Neural cell (in vitro differentiated cells): ENCODE measurements at regions not wholly inside any gene's neighbourhood (a gene's known extent, or its start where the extent isn't known, plus 50 kb on each side); places are given as distances from the start of the nearest gene placed in this dataset.

Experiments used
- H2AFZ ChIP-seq: fragments of 200-600, 300-800 bp; sonication (generic), shearing (Covaris generic); 2 replicates; pipeline ENCODE4 v1.6.0; 2014; ENCODE audit warnings: low read depth, mild to moderate bottlenecking, antibody characterized with exemption, low read length, moderate library complexity
- H3F3A ChIP-seq: fragments of 200-600 bp; shearing (Covaris generic); 2 replicates; pipeline ENCODE4 v1.6.1; 2016; ENCODE audit warnings: mild to moderate bottlenecking, moderate library complexity, mixed read lengths, antibody characterized with exemption, low read length; ENCODE audit not compliant: insufficient read depth, poor library complexity, severe bottlenecking
- H3K27ac ChIP-seq: fragments of 200-600, 300-800 bp; sonication (generic), shearing (Covaris generic); 2 replicates; pipeline ENCODE4 v1.5.1; 2014; ENCODE audit warnings: mild to moderate bottlenecking, low read length, moderate library complexity
- H3K27me3 ChIP-seq: fragments of 300-800, 200-600 bp; sonication (generic), shearing (Covaris generic); 2 replicates; pipeline ENCODE4 v1.6.0; 2014; ENCODE audit warnings: mild to moderate bottlenecking, low read depth, low read length, moderate library complexity; ENCODE audit not compliant: insufficient read depth
- H3K36me3 ChIP-seq: fragments of 300-800, 200-600 bp; sonication (generic), shearing (Covaris generic); 2 replicates; pipeline ENCODE4 v1.5.1; 2014; ENCODE audit warnings: mild to moderate bottlenecking, antibody characterized with exemption, low read length, moderate library complexity; ENCODE audit not compliant: insufficient read depth
- H3K4me2 ChIP-seq: fragments of 300-800, 200-600 bp; sonication (generic), shearing (Covaris generic); 2 replicates; pipeline ENCODE4 v1.6.0; 2014; ENCODE audit warnings: mild to moderate bottlenecking, low read length
- H3K4me3 ChIP-seq: fragments of 300-800, 200-600 bp; sonication (generic), shearing (Covaris generic); 2 replicates; pipeline ENCODE4 v1.5.1; 2014; ENCODE audit warnings: mild to moderate bottlenecking, low read length, moderate library complexity
- H3K79me2 ChIP-seq: fragments of 200-600 bp; shearing (Covaris generic); replicated peaks from 2 replicates; pipeline ENCODE4 v1.6.0; 2014; ENCODE audit warnings: mild to moderate bottlenecking, low read length, moderate library complexity; ENCODE audit not compliant: insufficient read depth
- H3K9ac ChIP-seq: fragments of 300-800, 200-600 bp; sonication (generic), shearing (Covaris generic); 2 replicates; pipeline ENCODE4 v1.6.1; 2016; ENCODE audit warnings: mild to moderate bottlenecking, low read length, mixed read lengths
- H3K9me2 ChIP-seq: fragments of 200-600 bp; shearing (Covaris generic); 2 replicates; pipeline ENCODE4 v1.6.1; 2016; ENCODE audit warnings: mild to moderate bottlenecking, low read length, mixed read lengths; ENCODE audit not compliant: insufficient read depth
- H3K9me3 ChIP-seq: fragments of 200-600, 300-800 bp; sonication (generic), shearing (Covaris generic); 2 replicates; pipeline ENCODE4 v1.6.1; 2016; ENCODE audit warnings: mild to moderate bottlenecking, mixed run types, low read length, moderate library complexity, mixed read lengths
- H4K20me1 ChIP-seq: fragments of 200-600 bp; shearing (Covaris generic); 2 replicates; pipeline ENCODE4 v1.6.1; 2016; ENCODE audit warnings: mild to moderate bottlenecking, mixed run types; ENCODE audit not compliant: insufficient read depth
- CTCF ChIP-seq: fragments of 450-650 bp; IDR thresholded peaks from 2 replicates; pipeline ENCODE4 v1.5.1; 2014; ENCODE audit warnings: antibody characterized with exemption, mild to moderate bottlenecking, moderate library complexity; ENCODE audit not compliant: poor library complexity, severe bottlenecking
- EP300 ChIP-seq: fragments of 450-650 bp; conservative IDR thresholded peaks from 2 replicates; pipeline ENCODE4 v1.6.1; 2014; ENCODE audit warnings: antibody characterized with exemption, mild to moderate bottlenecking, moderate library complexity; ENCODE audit not compliant: poor library complexity, severe bottlenecking
- MXI1 ChIP-seq: fragments of 450-650 bp; conservative IDR thresholded peaks from 2 replicates; pipeline ENCODE4 v1.6.1; 2014; ENCODE audit warnings: antibody characterized with exemption, mild to moderate bottlenecking; ENCODE audit not compliant: poor library complexity, severe bottlenecking
- RAD21 ChIP-seq: fragments of 450-650 bp; conservative IDR thresholded peaks from 2 replicates; pipeline ENCODE4 v1.6.1; 2014; ENCODE audit warnings: antibody characterized with exemption, mild to moderate bottlenecking, moderate library complexity
- REST ChIP-seq: IDR thresholded peaks from 2 replicates; pipeline ENCODE4 v1.6.1; 2012; ENCODE audit warnings: borderline replicate concordance
- SMC3 ChIP-seq: fragments of 450-650 bp; conservative IDR thresholded peaks from 2 replicates; pipeline ENCODE4 v1.6.1; 2014; ENCODE audit warnings: antibody characterized with exemption, mild to moderate bottlenecking, moderate library complexity; ENCODE audit not compliant: poor library complexity
- TAF1 ChIP-seq: IDR thresholded peaks from 2 replicates; pipeline ENCODE4 v1.6.1; 2012; ENCODE audit warnings: low read depth

GRCh38 chr2:56068746-56069145, 115.0 kb upstream of the CCDC85A start:
- no peak overlapping the region for H2AFZ ChIP-seq
- no peak overlapping the region for H3K9ac ChIP-seq
- H3K79me2 ChIP-seq: no peaks in the 10 kb centered on the region
- no peak overlapping the region for H3K4me3 ChIP-seq
- H3F3A ChIP-seq: no peaks in the 10 kb centered on the region
- TF ChIP-seq MXI1 (no peak), SMC3 (no peak), RAD21 (no peak), TAF1 (no peak), REST (no peak), EP300 (no peak)
- no peak overlapping the region for H3K4me2 ChIP-seq
- H3K36me3 ChIP-seq: no peaks in the 10 kb centered on the region
- H3K9me3 ChIP-seq: no peaks in the 10 kb centered on the region
- H3K27ac ChIP-seq: no peak overlapping the region
- H3K27me3 ChIP-seq: no peaks in the 10 kb centered on the region
- H3K9me2 ChIP-seq: no peaks in the 10 kb centered on the region
- H4K20me1 ChIP-seq: no peaks in the 10 kb centered on the region

- H4K20me1 ChIP-seq: no peaks in the 10 kb centered on the region
- TF ChIP-seq CTCF: peak; percentile 69
- no peak for TF ChIP-seq REST
- TF ChIP-seq TAF1: no peak
- TF ChIP-seq RAD21: peak; percentile 67
- peak; percentile 79 for TF ChIP-seq SMC3
- H3K9me2 ChIP-seq: no peaks in the 10 kb centered on the region
- H3K27ac ChIP-seq: no peak overlapping the region
- H3K9ac ChIP-seq: no peak overlapping the region
- H3K27me3 ChIP-seq: no peaks in the 10 kb centered on the region
- no peak overlapping the region for H3K4me2 ChIP-seq
- H3F3A ChIP-seq: no peaks in the 10 kb centered on the region
- H3K9me3 ChIP-seq: no peaks in the 10 kb centered on the region
- no peaks in the 10 kb centered on the region for H3K36me3 ChIP-seq
- no peaks in the 10 kb centered on the region for H3K79me2 ChIP-seq
- H3K4me3 ChIP-seq: no peak overlapping the region
- no peak overlapping the region for H2AFZ ChIP-seq
Observed at GRCh38 chr2:56077359-56077915, 106.4 kb upstream of the CCDC85A start.
